Keratinocyte (primary cell): ENCODE measurements at regions not wholly inside any gene's neighbourhood (a gene's known extent, or its start where the extent isn't known, plus 50 kb on each side); places are given as distances from the start of the nearest gene placed in this dataset.
"Not testable (repeated sequence)": the region's sequence is repeated elsewhere in the genome, so short reads cannot be mapped to it uniquely, and the experiment has no call there.

Experiments used
- DNase-seq: peaks from one replicate; pipeline ENCODE4 v3.0.0-alpha.2; 2011; ENCODE audit warnings: low read depth, missing footprints, low spot score
- FAIRE-seq: peaks from 2 replicates; lab custom pipeline; 2011; peaks lifted over from hg19 to GRCh38; lab: Jason Lieb, UNC
- H2AFZ ChIP-seq: 2 replicates; pipeline ENCODE4 v1.6.0; 2012; ENCODE audit warnings: low read length, control low read depth, inconsistent platforms; ENCODE audit not compliant: control insufficient read depth
- H3K27ac ChIP-seq: 2 replicates; pipeline ENCODE4 v1.5.1; 2011; ENCODE audit warnings: low read length; ENCODE audit not compliant: control insufficient read depth, insufficient read depth
- H3K27me3 ChIP-seq: 3 replicates; pipeline ENCODE4 v1.6.0; 2011; ENCODE audit warnings: low read length; ENCODE audit not compliant: control insufficient read depth, insufficient read depth; ENCODE audit errors: extremely low read depth
- H3K36me3 ChIP-seq, 2 experiments: 2 replicates in 1 of 2; 3 replicates in 1 of 2; pipeline ENCODE4 v1.5.1; 2011; ENCODE audit warnings: low read length in 2 of 2, mild to moderate bottlenecking in 1 of 2; ENCODE audit not compliant: control insufficient read depth in 2 of 2, insufficient read depth in 2 of 2; ENCODE audit errors: extremely low read depth in 1 of 2
- H3K4me1 ChIP-seq: 3 replicates; pipeline ENCODE4 v1.5.1; 2011; ENCODE audit warnings: low read length; ENCODE audit not compliant: control insufficient read depth, insufficient read depth; ENCODE audit errors: extremely low read depth
- H3K4me2 ChIP-seq: 3 replicates; pipeline ENCODE4 v1.6.0; 2011; ENCODE audit warnings: low read depth, low read length; ENCODE audit not compliant: control insufficient read depth, insufficient read depth; ENCODE audit errors: extremely low read depth
- H3K4me3 ChIP-seq, 3 experiments: fragments of 200-600 bp in 1 of 3; sonication (generic) in 1 of 3; 2 replicates in 2 of 3; 3 replicates in 1 of 3; pipeline ENCODE4 v1.5.1; 2011 to 2016; ENCODE audit warnings: low read length in 3 of 3, mild to moderate bottlenecking in 3 of 3, control low read depth in 2 of 3, inconsistent platforms in 1 of 3, low read depth in 1 of 3, mixed read lengths in 1 of 3, mixed run types in 1 of 3, moderate library complexity in 1 of 3; ENCODE audit not compliant: control insufficient read depth in 2 of 3, insufficient read depth in 2 of 3; ENCODE audit errors: extremely low read depth in 1 of 3
- H3K79me2 ChIP-seq: 2 replicates; pipeline ENCODE4 v1.6.0; 2012; ENCODE audit warnings: low read length; ENCODE audit not compliant: control insufficient read depth, insufficient read depth
- H3K9ac ChIP-seq: 3 replicates; pipeline ENCODE4 v1.6.0; 2011; ENCODE audit warnings: low read length; ENCODE audit not compliant: control insufficient read depth, insufficient read depth; ENCODE audit errors: extremely low read depth
- H3K9me1 ChIP-seq: 3 replicates; pipeline ENCODE4 v1.6.0; 2011; ENCODE audit warnings: low read length; ENCODE audit not compliant: control insufficient read depth, insufficient read depth; ENCODE audit errors: extremely low read depth
- H3K9me3 ChIP-seq: 2 replicates; pipeline ENCODE4 v1.5.1; 2012; ENCODE audit warnings: low read depth, low read length; ENCODE audit not compliant: control insufficient read depth
- H4K20me1 ChIP-seq: 3 replicates; pipeline ENCODE4 v1.6.0; 2011; ENCODE audit warnings: low read length; ENCODE audit not compliant: control insufficient read depth, insufficient read depth; ENCODE audit errors: extremely low read depth
- EZH2 ChIP-seq: IDR thresholded peaks from one replicate; pipeline ENCODE4 v1.6.1; 2012; ENCODE audit warnings: inconsistent platforms, mild to moderate bottlenecking, low read length, moderate library complexity
- dilution Hi-C: fragments of 300-500 bp; cut with MboI; formaldehyde crosslinking; loops from one replicate; pipeline ENCODE4 v1.7.0; 2020; ENCODE audit warnings: low sequenced_read_pairs; ENCODE audit not compliant: extremely low pct_ligation_motif_present
- TF ChIP-seq, protein P1 (sequence below), 3 experiments: IDR thresholded peaks in 1 of 3; conservative IDR thresholded peaks in 1 of 3; optimal IDR thresholded peaks in 1 of 3; 2 replicates in 2 of 3; 3 replicates in 1 of 3; pipeline versions ENCODE3 to v1.5.1; 2011; ENCODE audit warnings: low read length in 3 of 3, mild to moderate bottlenecking in 3 of 3, moderate library complexity in 2 of 3, control low read depth in 1 of 3, inconsistent platforms in 1 of 3; ENCODE audit not compliant: insufficient read depth in 2 of 3; ENCODE audit errors: extremely low read depth in 1 of 3

DNA sequence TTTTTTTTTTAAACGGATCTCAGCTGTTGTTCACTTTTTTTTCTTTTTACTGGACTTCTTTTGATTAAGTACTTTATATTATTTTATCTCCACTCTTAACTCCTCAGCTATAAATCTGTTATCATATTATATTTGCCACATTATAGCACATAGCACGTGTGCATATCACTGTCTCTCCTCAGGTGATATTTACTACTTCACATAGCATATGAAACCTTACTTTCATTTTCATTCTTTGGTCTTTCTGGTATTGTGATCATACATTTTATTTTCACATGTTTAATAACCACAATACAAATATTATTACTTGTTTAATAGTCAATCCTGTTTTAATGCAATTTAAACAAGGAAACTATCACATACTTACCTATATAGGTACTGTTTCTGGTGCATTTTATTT is 993.1 kb upstream of the TMEFF2 start:
- Histone ChIP-seq H2AFZ (peak overlapping the region; percentile 81), H3K9ac (no peak overlapping the region), H3K9me1 (no peaks in the 10 kb centered on the region), H3K36me3 (no peaks in the 10 kb centered on the region), H3K4me3 (peak overlapping the region in 1 of 3 experiments; percentile 41), H3K27me3 (no peaks in the 10 kb centered on the region), H3K4me1 (no peaks in the 10 kb centered on the region), H4K20me1 (no peaks in the 10 kb centered on the region), H3K4me2 (peak overlapping the region; percentile 15), H3K9me3 (no peaks in the 10 kb centered on the region), H3K27ac (no peak overlapping the region), H3K79me2 (no peaks in the 10 kb centered on the region)
- TF ChIP-seq, protein P1, sequence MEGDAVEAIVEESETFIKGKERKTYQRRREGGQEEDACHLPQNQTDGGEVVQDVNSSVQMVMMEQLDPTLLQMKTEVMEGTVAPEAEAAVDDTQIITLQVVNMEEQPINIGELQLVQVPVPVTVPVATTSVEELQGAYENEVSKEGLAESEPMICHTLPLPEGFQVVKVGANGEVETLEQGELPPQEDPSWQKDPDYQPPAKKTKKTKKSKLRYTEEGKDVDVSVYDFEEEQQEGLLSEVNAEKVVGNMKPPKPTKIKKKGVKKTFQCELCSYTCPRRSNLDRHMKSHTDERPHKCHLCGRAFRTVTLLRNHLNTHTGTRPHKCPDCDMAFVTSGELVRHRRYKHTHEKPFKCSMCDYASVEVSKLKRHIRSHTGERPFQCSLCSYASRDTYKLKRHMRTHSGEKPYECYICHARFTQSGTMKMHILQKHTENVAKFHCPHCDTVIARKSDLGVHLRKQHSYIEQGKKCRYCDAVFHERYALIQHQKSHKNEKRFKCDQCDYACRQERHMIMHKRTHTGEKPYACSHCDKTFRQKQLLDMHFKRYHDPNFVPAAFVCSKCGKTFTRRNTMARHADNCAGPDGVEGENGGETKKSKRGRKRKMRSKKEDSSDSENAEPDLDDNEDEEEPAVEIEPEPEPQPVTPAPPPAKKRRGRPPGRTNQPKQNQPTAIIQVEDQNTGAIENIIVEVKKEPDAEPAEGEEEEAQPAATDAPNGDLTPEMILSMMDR (optimal IDR thresholded peaks at IDR 0.05 in 1 of 3, IDR thresholded peaks at IDR 0.05 in 1 of 3, conservative IDR thresholded peaks at IDR 0.05 in 1 of 3; ENCODE audit: extremely low read depth in 1 of 3, insufficient read depth in 2 of 3, low read length in 3 of 3): no peak
- no peak for TF ChIP-seq EZH2
- FAIRE-seq (no peak), DNase-seq (no peak)
- dilution Hi-C loops: no loop called here

DNA sequence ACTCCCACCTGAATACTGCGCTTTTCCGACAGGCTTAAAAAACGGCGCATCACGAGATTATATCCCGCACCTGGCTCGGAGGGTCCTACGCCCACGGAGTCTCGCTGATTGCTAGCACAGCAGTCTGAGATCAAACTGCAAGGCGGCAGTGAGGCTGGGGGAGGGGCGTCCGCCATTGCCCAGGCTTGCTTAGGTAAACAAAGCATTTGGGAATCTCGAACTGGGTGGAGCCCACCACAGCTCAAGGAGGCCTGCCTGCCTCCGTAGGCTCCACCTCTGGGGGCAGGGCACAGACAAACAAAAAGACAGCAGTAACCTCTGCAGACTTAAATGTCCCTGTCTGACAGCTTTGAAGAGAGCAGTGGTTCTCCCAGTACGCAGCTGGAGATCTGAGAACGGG is 976.2 kb upstream of the TMEFF2 start:
- H2AFZ ChIP-seq, H3K4me2 ChIP-seq, FAIRE-seq, H3K4me3 ChIP-seq, DNase-seq, H4K20me1 ChIP-seq, dilution Hi-C loops, H3K4me1 ChIP-seq, H3K9me1 ChIP-seq, H3K36me3 ChIP-seq, H3K27me3 ChIP-seq, H3K9ac ChIP-seq, H3K79me2 ChIP-seq, H3K27ac ChIP-seq, H3K9me3 ChIP-seq: not testable (repeated sequence)

DNA sequence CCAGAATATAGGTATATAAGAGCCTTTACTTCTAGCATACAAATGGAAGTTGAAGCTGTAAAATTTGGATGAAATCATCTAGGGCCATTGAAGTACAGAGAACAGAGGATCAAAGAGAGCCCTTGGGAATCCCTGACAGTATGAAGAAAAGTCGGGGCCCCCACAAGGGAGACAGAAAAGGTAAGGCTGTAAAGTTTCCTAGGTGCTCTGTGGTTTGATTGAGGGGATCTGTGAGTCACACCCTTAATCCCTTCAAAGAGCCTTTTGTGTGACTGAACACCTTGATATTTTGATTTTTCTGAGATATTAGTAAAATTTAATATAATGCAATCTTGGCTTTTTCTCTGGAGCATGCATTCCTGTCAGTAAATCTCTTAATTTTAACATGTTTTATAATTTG is 961.7 kb upstream of the TMEFF2 start:
- no peak overlapping the region for H3K9ac ChIP-seq
- no peaks in the 10 kb centered on the region for H4K20me1 ChIP-seq
- DNase-seq (no peak), FAIRE-seq (no peak)
- peaks cover 6% of the 10 kb centered on the region for H3K4me1 ChIP-seq
- no peaks in the 10 kb centered on the region for H3K36me3 ChIP-seq
- no peaks in the 10 kb centered on the region for H3K27me3 ChIP-seq
- H3K9me3 ChIP-seq: no peaks in the 10 kb centered on the region
- H3K9me1 ChIP-seq: no peaks in the 10 kb centered on the region
- no peak overlapping the region for H3K4me3 ChIP-seq
- no peak overlapping the region for H2AFZ ChIP-seq
- H3K4me2 ChIP-seq: no peak overlapping the region
- no peak overlapping the region for H3K27ac ChIP-seq
- dilution Hi-C loops: no loop called here
- no peaks in the 10 kb centered on the region for H3K79me2 ChIP-seq
- TF ChIP-seq EZH2: no peak
- TF ChIP-seq, protein P1 (optimal IDR thresholded peaks at IDR 0.05 in 1 of 3, IDR thresholded peaks at IDR 0.05 in 1 of 3, conservative IDR thresholded peaks at IDR 0.05 in 1 of 3; ENCODE audit: extremely low read depth in 1 of 3, insufficient read depth in 2 of 3, low read length in 3 of 3): no peak
